Activated B cell treated with CpG ODN at 0.5 μM for 24 hours (primary cell): ENCODE measurements at regions not wholly inside any gene's neighbourhood (a gene's known extent, or its start where the extent isn't known, plus 50 kb on each side); places are given as distances from the start of the nearest gene placed in this dataset.

Experiments
- ATAC-seq: fragments of 200-7000 bp; cut with Tn5 transposase; one replicate; pipeline ENCODE4 v1.10.0; 2021; ENCODE audit warnings: low read depth, mild to moderate bottlenecking, moderate library complexity
- CTCF ChIA-PET: fragments of 350-600 bp; sonication (Branson Sonifier 250); formaldehyde crosslinking; loops from one replicate; lab custom pipeline; 2021; ENCODE audit warnings: antibody characterized with exemption; lab: Charles Lee
- POLR2A ChIA-PET: fragments of 350-600 bp; sonication (Branson Sonifier 250); formaldehyde crosslinking; loops from one replicate; lab custom pipeline; 2021; ENCODE audit warnings: antibody characterized with exemption; lab: Charles Lee
- DNase-seq: peaks from one replicate; pipeline ENCODE4 v3.0.0; 2022
- H3K27ac Mint-ChIP-seq: one replicate; pipeline ENCODE4 v1.8.0; 2020; ENCODE audit warnings: mixed read lengths
- H3K27me3 Mint-ChIP-seq: one replicate; pipeline ENCODE4 v1.8.0; 2021; ENCODE audit warnings: mixed read lengths
- H3K36me3 Mint-ChIP-seq: one replicate; pipeline ENCODE4 v1.8.0; 2021; ENCODE audit warnings: low read depth, mixed read lengths
- H3K4me1 Mint-ChIP-seq: one replicate; pipeline ENCODE4 v1.8.0; 2021; ENCODE audit warnings: mixed read lengths
- H3K4me3 Mint-ChIP-seq: one replicate; pipeline ENCODE4 v1.8.0; 2020; ENCODE audit warnings: mild to moderate bottlenecking, mixed read lengths
- H3K9me3 Mint-ChIP-seq: one replicate; pipeline ENCODE4 v1.8.0; 2020; ENCODE audit warnings: mixed read lengths
- CTCF ChIP-seq: fragments of 200-600 bp; IDR thresholded peaks from one replicate; pipeline ENCODE4 v1.8.0; 2022; ENCODE audit warnings: antibody characterized with exemption, mild to moderate bottlenecking
- intact Hi-C: fragments of 100-400 bp; cut with micrococcal nuclease; formaldehyde crosslinking; loops from one replicate; pipeline ENCODE4 v1.15.1; 2024

GRCh38 chr5:158344376-158344775 is 485.4 kb upstream of the CLINT1 start:
- CTCF ChIA-PET: no interaction called here
- ATAC-seq (no peak), DNase-seq (no peak)
- no peak for TF ChIP-seq CTCF
- H3K9me3 Mint-ChIP-seq: peaks cover 3% of the 10 kb centered on the region
- no peaks in the 10 kb centered on the region for H3K36me3 Mint-ChIP-seq
- no peaks in the 10 kb centered on the region for H3K4me1 Mint-ChIP-seq
- no peak overlapping the region for H3K27ac Mint-ChIP-seq
- no peak overlapping the region for H3K4me3 Mint-ChIP-seq
- POLR2A ChIA-PET: no interaction called here
- intact Hi-C loops: no loop called here
- H3K27me3 Mint-ChIP-seq: peaks cover 2% of the 10 kb centered on the region

- H3K4me3 Mint-ChIP-seq: no peak overlapping the region
- ChIA-PET CTCF (no interaction called here), POLR2A (interaction anchor here (0.7 kb wide), 1 partner anchor 1099 kb away, joined by 3 read pairs; no protein-coding TSS in a partner anchor)
- no peak for ATAC-seq
- peaks cover 2% of the 10 kb centered on the region for H3K27me3 Mint-ChIP-seq
- H3K27ac Mint-ChIP-seq: no peak overlapping the region
- DNase-seq: no peak
- TF ChIP-seq CTCF: no peak
- no peaks in the 10 kb centered on the region for H3K4me1 Mint-ChIP-seq
- intact Hi-C loops: no loop called here
- H3K36me3 Mint-ChIP-seq: peaks cover 5% of the 10 kb centered on the region
- peaks cover 14% of the 10 kb centered on the region for H3K9me3 Mint-ChIP-seq
These were observed 481.7 kb upstream of the CLINT1 start for GRCh38 chr5:158340608-158341007.

DNA sequence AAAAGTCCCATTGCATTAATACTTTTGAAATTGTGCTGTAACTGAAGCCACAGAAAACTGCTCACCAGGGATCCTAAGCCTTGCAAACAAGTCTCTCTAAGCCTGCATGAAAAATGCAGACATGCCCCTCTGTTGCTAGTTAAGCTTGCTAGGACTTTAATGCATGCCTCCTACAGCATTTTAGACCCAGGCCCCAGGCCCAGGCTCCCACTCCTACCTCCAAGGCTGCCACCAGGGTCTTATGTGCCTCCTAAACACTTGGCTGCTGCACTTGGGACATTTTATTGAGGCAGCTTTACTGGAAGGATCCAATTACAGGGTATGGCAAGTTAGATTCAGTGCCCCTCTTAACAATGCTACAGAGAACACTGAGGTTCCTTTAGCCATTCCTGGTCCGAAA is 467.3 kb upstream of the CLINT1 start:
- intact Hi-C loops: no loop called here
- Mint-ChIP-seq H3K4me1 (no peaks in the 10 kb centered on the region), H3K36me3 (peaks cover 3% of the 10 kb centered on the region), H3K27ac (no peak overlapping the region), H3K27me3 (no peaks in the 10 kb centered on the region), H3K4me3 (no peak overlapping the region), H3K9me3 (peaks cover 3% of the 10 kb centered on the region)
- DNase-seq (no peak), ATAC-seq (no peak)
- ChIA-PET POLR2A (interaction anchor here (0.6 kb wide), 1 partner anchor 686 kb away, joined by 3 read pairs; no protein-coding TSS in a partner anchor), CTCF (no interaction called here)
- no peak for TF ChIP-seq CTCF

DNA sequence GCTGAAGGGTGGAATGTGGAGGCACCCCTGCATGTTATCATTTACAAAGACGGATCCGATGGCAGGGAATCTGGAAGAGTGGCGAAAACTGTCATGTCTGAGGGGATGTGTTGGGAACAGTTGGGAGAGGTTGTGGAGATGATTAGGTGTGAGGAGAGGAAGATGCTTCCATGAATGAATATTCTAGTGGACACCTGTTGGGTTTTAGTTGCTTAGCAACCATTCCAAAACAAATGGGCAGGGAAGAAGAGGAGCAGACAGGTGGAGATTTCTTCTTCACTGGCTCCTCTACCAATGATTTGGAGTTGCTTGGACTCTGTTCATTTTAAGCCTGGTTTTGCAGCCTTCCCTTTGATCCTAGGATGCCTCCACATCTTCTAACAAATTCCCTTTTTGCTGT is 465.3 kb upstream of the CLINT1 start:
- no peaks in the 10 kb centered on the region for H3K36me3 Mint-ChIP-seq
- H3K4me3 Mint-ChIP-seq: no peak overlapping the region
- no peaks in the 10 kb centered on the region for H3K4me1 Mint-ChIP-seq

GRCh38 chr5:158322620-158323019 is 463.7 kb upstream of the CLINT1 start:
- ChIA-PET CTCF (no interaction called here), POLR2A (no interaction called here)
- H3K4me1 Mint-ChIP-seq: no peaks in the 10 kb centered on the region
- H3K27me3 Mint-ChIP-seq: no peaks in the 10 kb centered on the region
- no peak overlapping the region for H3K4me3 Mint-ChIP-seq
- no peak for TF ChIP-seq CTCF
- no peaks in the 10 kb centered on the region for H3K9me3 Mint-ChIP-seq
- ATAC-seq (no peak), DNase-seq (no peak)
- no peaks in the 10 kb centered on the region for H3K36me3 Mint-ChIP-seq
- H3K27ac Mint-ChIP-seq: no peak overlapping the region
- intact Hi-C loops: no loop called here

More for the DNA sequence above, 465.3 kb upstream of the CLINT1 start:
- ChIA-PET POLR2A (no interaction called here), CTCF (no interaction called here)
- Mint-ChIP-seq H3K27me3 (no peaks in the 10 kb centered on the region), H3K9me3 (no peaks in the 10 kb centered on the region), H3K27ac (no peak overlapping the region)
- ATAC-seq (no peak), DNase-seq (no peak)
- intact Hi-C loops: no loop called here
- no peak for TF ChIP-seq CTCF
